Liver (tissue), 8 donors: ENCODE measurements at regions not wholly inside any gene's neighbourhood (a gene's known extent, or its start where the extent isn't known, plus 50 kb on each side); places are given as distances from the start of the nearest gene placed in this dataset.

Experiments used
- DNase-seq: peaks from one replicate; pipeline ENCODE4 v3.0.0-alpha.2; 2017; ENCODE audit warnings: low spot score
- H3K27ac ChIP-seq, 2 donors: one replicate each; pipeline ENCODE4 v1.7.0; 2013; ENCODE audit warnings: inconsistent platforms in 2 of 2, low read length in 2 of 2, control low read depth in 1 of 2, low read depth in 1 of 2, mild to moderate bottlenecking in 1 of 2
- H3K27me3 ChIP-seq, 4 donors: one replicate each; pipeline versions ENCODE4 v1.6.1 to v1.7.0; 2013; ENCODE audit warnings: low read length in 3 of 4, inconsistent platforms in 1 of 4, mild to moderate bottlenecking in 1 of 4, moderate library complexity in 1 of 4; ENCODE audit not compliant: control insufficient read depth in 4 of 4, insufficient read depth in 4 of 4
- H3K36me3 ChIP-seq, 4 donors: one replicate each; pipeline versions ENCODE4 v1.6.1 to v1.7.0; 2013; ENCODE audit warnings: low read length in 3 of 4, mild to moderate bottlenecking in 3 of 4, low read depth in 1 of 4, moderate library complexity in 1 of 4; ENCODE audit not compliant: control insufficient read depth in 4 of 4, insufficient read depth in 3 of 4
- H3K4me1 ChIP-seq, 4 donors: one replicate each; pipeline versions ENCODE4 v1.6.1 to v1.7.0; 2013; ENCODE audit warnings: low read length in 3 of 4, mild to moderate bottlenecking in 3 of 4, moderate library complexity in 1 of 4; ENCODE audit not compliant: control insufficient read depth in 4 of 4, insufficient read depth in 4 of 4
- H3K4me3 ChIP-seq, 3 donors: one replicate each; pipeline versions ENCODE4 v1.6.1 to v1.7.0; 2013; ENCODE audit warnings: low read length in 3 of 3, control low read depth in 1 of 3, low read depth in 1 of 3, mild to moderate bottlenecking in 1 of 3
- H3K9ac ChIP-seq, 2 donors: one replicate each; pipeline ENCODE4 v1.7.0; 2013; ENCODE audit warnings: low read length in 2 of 2, mild to moderate bottlenecking in 2 of 2, moderate library complexity in 2 of 2, control low read depth in 1 of 2, low read depth in 1 of 2
- H3K9me3 ChIP-seq, 4 donors: one replicate each; pipeline versions ENCODE4 v1.6.1 to v1.7.0; 2013; ENCODE audit warnings: low read length in 3 of 4; ENCODE audit not compliant: control insufficient read depth in 4 of 4
- FOXA1 ChIP-seq: IDR thresholded peaks from 2 replicates; pipeline ENCODE4 v1.6.1; 2016; ENCODE audit warnings: antibody characterized with exemption
- FOXA2 ChIP-seq: IDR thresholded peaks from 2 replicates; pipeline ENCODE4 v1.6.1; 2016; ENCODE audit warnings: antibody characterized with exemption
- GABPA ChIP-seq, 2 donors: IDR thresholded peaks in 1 of 2; conservative IDR thresholded peaks in 1 of 2; 2 replicates each; pipeline ENCODE4 v1.6.1; 2016; ENCODE audit warnings: antibody characterized with exemption in 2 of 2, mild to moderate bottlenecking in 1 of 2, moderate library complexity in 1 of 2
- HNF4A ChIP-seq, 2 donors: conservative IDR thresholded peaks; 2 replicates each; pipeline ENCODE4 v1.6.1; 2016; ENCODE audit warnings: antibody characterized with exemption in 2 of 2, mild to moderate bottlenecking in 2 of 2
- HNF4G ChIP-seq: IDR thresholded peaks from 2 replicates; pipeline ENCODE4 v1.6.1; 2016; ENCODE audit warnings: antibody characterized with exemption
- JUND ChIP-seq, 2 donors: IDR thresholded peaks; 2 replicates each; pipeline ENCODE4 v1.6.1; 2016; ENCODE audit warnings: antibody characterized with exemption in 2 of 2
- NR2F2 ChIP-seq: IDR thresholded peaks from 2 replicates; pipeline ENCODE4 v1.6.1; 2016; ENCODE audit warnings: antibody characterized with exemption
- RAD21 ChIP-seq, 2 donors: IDR thresholded peaks; 2 replicates each; pipeline ENCODE4 v1.6.1; 2016; ENCODE audit warnings: antibody characterized with exemption in 2 of 2, mild to moderate bottlenecking in 2 of 2
- RXRA ChIP-seq, 2 donors: IDR thresholded peaks; 2 replicates each; pipeline ENCODE4 v1.6.1; 2017 to 2018; ENCODE audit warnings: antibody characterized with exemption in 2 of 2, mild to moderate bottlenecking in 1 of 2
- SP1 ChIP-seq: IDR thresholded peaks from 2 replicates; pipeline ENCODE4 v1.6.1; 2018; ENCODE audit warnings: antibody characterized with exemption, mild to moderate bottlenecking
- TAF1 ChIP-seq: conservative IDR thresholded peaks from 2 replicates; pipeline ENCODE4 v1.6.1; 2016; ENCODE audit warnings: antibody characterized with exemption, mild to moderate bottlenecking
- WGBS: extraction: QIAGEN DNeasy Blood & Tissue Kit; methylation state at CpG from one replicate; pipeline ENCODE4 v1.1.7; 2013; 5-methylcytosine and 5-hydroxymethylcytosine counted together
- TF ChIP-seq, protein P1 (sequence below): fragments of 150-350 bp; IDR thresholded peaks from 2 replicates; pipeline ENCODE4 v1.5.1; 2017; ENCODE audit warnings: improper control_type of control experiment, low read depth, low read length; ENCODE audit not compliant: missing input control
- TF ChIP-seq, protein P2 (sequence below): IDR thresholded peaks from 2 replicates; pipeline ENCODE4 v1.6.1; 2016; ENCODE audit warnings: antibody characterized with exemption, mild to moderate bottlenecking
- TF ChIP-seq, protein P3 (sequence below): IDR thresholded peaks from 2 replicates; pipeline ENCODE4 v1.6.1; 2016; ENCODE audit warnings: antibody characterized with exemption
- TF ChIP-seq, protein P4 (sequence below): IDR thresholded peaks from 2 replicates; pipeline ENCODE4 v1.6.1; 2016; ENCODE audit warnings: antibody characterized with exemption
- TF ChIP-seq, protein P5 (sequence below): IDR thresholded peaks from 2 replicates; pipeline ENCODE4 v1.6.1; 2016; ENCODE audit warnings: antibody characterized with exemption
- donor health status: healthy.
- donor health status: healthy.
- donor health status: healthy.
- donor health status: healthy.
- donor health status: healthy.

DNA sequence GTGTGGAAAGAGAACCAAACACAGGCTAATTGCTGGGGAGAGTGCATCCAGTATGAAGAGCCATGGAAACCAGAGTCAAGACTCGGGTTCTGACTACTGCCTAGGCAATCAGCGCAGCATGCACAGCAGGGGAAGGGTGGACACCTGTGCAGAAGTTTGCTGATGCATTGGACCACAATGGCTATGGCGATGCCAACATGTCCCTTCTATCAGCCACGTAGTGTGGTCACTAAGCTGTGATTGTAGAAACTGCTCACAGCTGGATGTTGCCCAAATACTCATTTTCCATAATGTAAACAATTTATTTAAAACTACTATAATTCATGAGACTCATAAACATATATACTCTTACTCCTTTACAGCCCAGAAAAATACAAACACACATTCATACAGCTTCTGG is 1718.2 kb downstream of the EFNB2 start:
- Histone ChIP-seq H3K27ac (no peak overlapping the region), H3K4me1 (no peaks in the 10 kb centered on the region), H3K9me3 (no peaks in the 10 kb centered on the region), H3K36me3 (no peaks in the 10 kb centered on the region), H3K4me3 (no peak overlapping the region), H3K27me3 (no peaks in the 10 kb centered on the region), H3K9ac (no peak overlapping the region)
- 77% methylated on average over 4 of the region's 4 CpGs for WGBS
- no peak for TF ChIP-seq GABPA (IDR thresholded peaks at IDR 0.05 in 1 of 2, conservative IDR thresholded peaks at IDR 0.05 in 1 of 2)
- TF ChIP-seq, protein P1, sequence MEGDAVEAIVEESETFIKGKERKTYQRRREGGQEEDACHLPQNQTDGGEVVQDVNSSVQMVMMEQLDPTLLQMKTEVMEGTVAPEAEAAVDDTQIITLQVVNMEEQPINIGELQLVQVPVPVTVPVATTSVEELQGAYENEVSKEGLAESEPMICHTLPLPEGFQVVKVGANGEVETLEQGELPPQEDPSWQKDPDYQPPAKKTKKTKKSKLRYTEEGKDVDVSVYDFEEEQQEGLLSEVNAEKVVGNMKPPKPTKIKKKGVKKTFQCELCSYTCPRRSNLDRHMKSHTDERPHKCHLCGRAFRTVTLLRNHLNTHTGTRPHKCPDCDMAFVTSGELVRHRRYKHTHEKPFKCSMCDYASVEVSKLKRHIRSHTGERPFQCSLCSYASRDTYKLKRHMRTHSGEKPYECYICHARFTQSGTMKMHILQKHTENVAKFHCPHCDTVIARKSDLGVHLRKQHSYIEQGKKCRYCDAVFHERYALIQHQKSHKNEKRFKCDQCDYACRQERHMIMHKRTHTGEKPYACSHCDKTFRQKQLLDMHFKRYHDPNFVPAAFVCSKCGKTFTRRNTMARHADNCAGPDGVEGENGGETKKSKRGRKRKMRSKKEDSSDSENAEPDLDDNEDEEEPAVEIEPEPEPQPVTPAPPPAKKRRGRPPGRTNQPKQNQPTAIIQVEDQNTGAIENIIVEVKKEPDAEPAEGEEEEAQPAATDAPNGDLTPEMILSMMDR = no peak
- TF ChIP-seq RXRA (IDR thresholded peaks at IDR 0.05) = no peak
- no peak for TF ChIP-seq NR2F2
- TF ChIP-seq, protein P2, sequence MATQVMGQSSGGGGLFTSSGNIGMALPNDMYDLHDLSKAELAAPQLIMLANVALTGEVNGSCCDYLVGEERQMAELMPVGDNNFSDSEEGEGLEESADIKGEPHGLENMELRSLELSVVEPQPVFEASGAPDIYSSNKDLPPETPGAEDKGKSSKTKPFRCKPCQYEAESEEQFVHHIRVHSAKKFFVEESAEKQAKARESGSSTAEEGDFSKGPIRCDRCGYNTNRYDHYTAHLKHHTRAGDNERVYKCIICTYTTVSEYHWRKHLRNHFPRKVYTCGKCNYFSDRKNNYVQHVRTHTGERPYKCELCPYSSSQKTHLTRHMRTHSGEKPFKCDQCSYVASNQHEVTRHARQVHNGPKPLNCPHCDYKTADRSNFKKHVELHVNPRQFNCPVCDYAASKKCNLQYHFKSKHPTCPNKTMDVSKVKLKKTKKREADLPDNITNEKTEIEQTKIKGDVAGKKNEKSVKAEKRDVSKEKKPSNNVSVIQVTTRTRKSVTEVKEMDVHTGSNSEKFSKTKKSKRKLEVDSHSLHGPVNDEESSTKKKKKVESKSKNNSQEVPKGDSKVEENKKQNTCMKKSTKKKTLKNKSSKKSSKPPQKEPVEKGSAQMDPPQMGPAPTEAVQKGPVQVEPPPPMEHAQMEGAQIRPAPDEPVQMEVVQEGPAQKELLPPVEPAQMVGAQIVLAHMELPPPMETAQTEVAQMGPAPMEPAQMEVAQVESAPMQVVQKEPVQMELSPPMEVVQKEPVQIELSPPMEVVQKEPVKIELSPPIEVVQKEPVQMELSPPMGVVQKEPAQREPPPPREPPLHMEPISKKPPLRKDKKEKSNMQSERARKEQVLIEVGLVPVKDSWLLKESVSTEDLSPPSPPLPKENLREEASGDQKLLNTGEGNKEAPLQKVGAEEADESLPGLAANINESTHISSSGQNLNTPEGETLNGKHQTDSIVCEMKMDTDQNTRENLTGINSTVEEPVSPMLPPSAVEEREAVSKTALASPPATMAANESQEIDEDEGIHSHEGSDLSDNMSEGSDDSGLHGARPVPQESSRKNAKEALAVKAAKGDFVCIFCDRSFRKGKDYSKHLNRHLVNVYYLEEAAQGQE = no peak
- no peak for TF ChIP-seq TAF1
- no peak for TF ChIP-seq HNF4A (conservative IDR thresholded peaks at IDR 0.05)
- TF ChIP-seq, protein P3, sequence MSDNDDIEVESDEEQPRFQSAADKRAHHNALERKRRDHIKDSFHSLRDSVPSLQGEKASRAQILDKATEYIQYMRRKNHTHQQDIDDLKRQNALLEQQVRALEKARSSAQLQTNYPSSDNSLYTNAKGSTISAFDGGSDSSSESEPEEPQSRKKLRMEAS = no peak
- no peak for TF ChIP-seq HNF4G
- no peak for TF ChIP-seq FOXA2
- no peak for TF ChIP-seq RAD21 (IDR thresholded peaks at IDR 0.05)
- no peak for DNase-seq

DNA sequence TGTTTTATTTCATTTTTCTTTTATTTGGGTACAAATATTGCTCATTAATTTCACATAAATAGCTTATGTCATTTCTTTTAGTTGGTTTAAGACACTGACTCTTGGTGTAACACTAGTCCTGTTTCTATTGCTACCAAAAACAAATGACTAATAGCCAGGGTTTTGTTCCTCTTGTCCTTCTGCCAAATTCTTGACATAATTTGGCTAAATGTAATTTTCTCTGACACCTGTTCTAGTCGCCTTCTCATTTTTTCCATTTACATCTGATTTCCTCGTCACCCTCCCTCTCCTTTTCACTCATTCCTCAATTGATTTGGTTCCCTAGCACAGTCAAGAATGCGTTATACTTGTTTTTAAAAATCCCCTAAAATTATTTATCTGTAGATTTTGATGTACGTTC is 1718.7 kb downstream of the EFNB2 start:
- no peaks in the 10 kb centered on the region for H3K9me3 ChIP-seq
- DNase-seq = no peak
- no peaks in the 10 kb centered on the region for H3K36me3 ChIP-seq
- TF ChIP-seq HNF4G (no peak), SP1 (no peak), JUND (IDR thresholded peaks at IDR 0.05) (no peak), FOXA1 (no peak), NR2F2 (no peak), HNF4A (conservative IDR thresholded peaks at IDR 0.05) (no peak), FOXA2 (no peak), GABPA (IDR thresholded peaks at IDR 0.05 in 1 of 2, conservative IDR thresholded peaks at IDR 0.05 in 1 of 2) (no peak)
- TF ChIP-seq, protein P3 = no peak
- TF ChIP-seq, protein P4, sequence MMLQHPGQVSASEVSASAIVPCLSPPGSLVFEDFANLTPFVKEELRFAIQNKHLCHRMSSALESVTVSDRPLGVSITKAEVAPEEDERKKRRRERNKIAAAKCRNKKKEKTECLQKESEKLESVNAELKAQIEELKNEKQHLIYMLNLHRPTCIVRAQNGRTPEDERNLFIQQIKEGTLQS = no peak
- TF ChIP-seq, protein P5, sequence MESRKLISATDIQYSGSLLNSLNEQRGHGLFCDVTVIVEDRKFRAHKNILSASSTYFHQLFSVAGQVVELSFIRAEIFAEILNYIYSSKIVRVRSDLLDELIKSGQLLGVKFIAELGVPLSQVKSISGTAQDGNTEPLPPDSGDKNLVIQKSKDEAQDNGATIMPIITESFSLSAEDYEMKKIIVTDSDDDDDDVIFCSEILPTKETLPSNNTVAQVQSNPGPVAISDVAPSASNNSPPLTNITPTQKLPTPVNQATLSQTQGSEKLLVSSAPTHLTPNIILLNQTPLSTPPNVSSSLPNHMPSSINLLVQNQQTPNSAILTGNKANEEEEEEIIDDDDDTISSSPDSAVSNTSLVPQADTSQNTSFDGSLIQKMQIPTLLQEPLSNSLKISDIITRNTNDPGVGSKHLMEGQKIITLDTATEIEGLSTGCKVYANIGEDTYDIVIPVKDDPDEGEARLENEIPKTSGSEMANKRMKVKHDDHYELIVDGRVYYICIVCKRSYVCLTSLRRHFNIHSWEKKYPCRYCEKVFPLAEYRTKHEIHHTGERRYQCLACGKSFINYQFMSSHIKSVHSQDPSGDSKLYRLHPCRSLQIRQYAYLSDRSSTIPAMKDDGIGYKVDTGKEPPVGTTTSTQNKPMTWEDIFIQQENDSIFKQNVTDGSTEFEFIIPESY = no peak
- no peaks in the 10 kb centered on the region for H3K27me3 ChIP-seq
- WGBS = 65% methylated on average over 4 of the region's 4 CpGs
- no peak overlapping the region for H3K27ac ChIP-seq
- no peak overlapping the region for H3K4me3 ChIP-seq
- H3K4me1 ChIP-seq = no peaks in the 10 kb centered on the region
- H3K9ac ChIP-seq = no peak overlapping the region
